HepG2 (cell line): ENCODE measurements at regions not wholly inside any gene's neighbourhood (a gene's known extent, or its start where the extent isn't known, plus 50 kb on each side); places are given as distances from the start of the nearest gene placed in this dataset.

Experiments used
- ATAC-seq: fragments of 200-7000 bp; cut with Tn5 transposase; 3 replicates; pipeline ENCODE4 v1.9.1; 2020; ENCODE audit warnings: mild to moderate bottlenecking, moderate library complexity
- BruUV-seq: library from RNA; stranded (reverse); fragments of 400-500 nt; replicated peaks from 2 replicates; lab custom pipeline; 2021; lab: Mats Ljungman, UMichigan
- CTCF ChIA-PET: fragments of 300-600 bp; formaldehyde crosslinking; extraction: SDS; loops from one replicate; lab custom pipeline; 2021; ENCODE audit warnings: low total read pairs, inconsistent platforms, low intra/inter-chr PET ratio; lab: Yijun Ruan, JAX
- POLR2A ChIA-PET: fragments of 350-600 bp; sonication (Branson Sonifier 250); formaldehyde crosslinking; loops from one replicate; lab custom pipeline; 2020; ENCODE audit warnings: antibody characterized with exemption, inconsistent platforms; lab: Yijun Ruan, JAX
- DNase-seq: peaks from one replicate; pipeline ENCODE4 v3.0.0-alpha.2; 2015; ENCODE audit warnings: low spot score
- FAIRE-seq: peaks from 3 replicates; lab custom pipeline; 2011; peaks lifted over from hg19 to GRCh38; lab: Jason Lieb, UNC
- H2AFZ ChIP-seq: one replicate; pipeline ENCODE4 v1.6.1; 2011; ENCODE audit warnings: low read length, inconsistent platforms
- H3K27ac ChIP-seq: fragments of 300-600 bp; 3 replicates; pipeline ENCODE4 v1.8.0; 2011; ENCODE audit warnings: mixed run types, mild to moderate bottlenecking, mixed read lengths, low read length, inconsistent platforms; ENCODE audit not compliant: insufficient read depth; ENCODE audit errors: extremely low read length
- H3K27me3 ChIP-seq, 2 experiments: fragments of 200-600 bp in 1 of 2; 2 replicates in 1 of 2; 3 replicates in 1 of 2; pipeline versions ENCODE4 v1.6.0 to v1.8.0; 2011; ENCODE audit warnings: low read length in 2 of 2, mild to moderate bottlenecking in 2 of 2, moderate library complexity in 2 of 2, inconsistent platforms in 1 of 2; ENCODE audit not compliant: insufficient read depth in 2 of 2, control insufficient read depth in 1 of 2
- H3K36me3 ChIP-seq, 2 experiments: fragments of 200-600 bp in 1 of 2; replicated peaks in 1 of 2; 2 replicates in 1 of 2; 3 replicates in 1 of 2; pipeline versions ENCODE4 v1.5.1 to v1.8.0; 2011; ENCODE audit warnings: low read length in 2 of 2, inconsistent platforms in 1 of 2; ENCODE audit not compliant: insufficient read depth in 2 of 2, control insufficient read depth in 1 of 2
- H3K4me1 ChIP-seq: 2 replicates; pipeline ENCODE4 v1.5.1; 2012; ENCODE audit warnings: low read length, inconsistent platforms; ENCODE audit not compliant: insufficient read depth
- H3K4me2 ChIP-seq: 2 replicates; pipeline ENCODE4 v1.6.0; 2011; ENCODE audit warnings: low read depth, low read length, inconsistent platforms
- H3K4me3 ChIP-seq, 3 experiments: fragments of 200-600 bp in 1 of 3; sonication (generic), shearing (Covaris generic) in 1 of 3; replicated peaks in 1 of 3; 2 replicates each; pipeline ENCODE4 v1.5.1; 2011 to 2016; ENCODE audit warnings: low read length in 3 of 3, inconsistent platforms in 2 of 3, low read depth in 2 of 3, mild to moderate bottlenecking in 2 of 3, control low read depth in 1 of 3, mixed read lengths in 1 of 3; ENCODE audit not compliant: insufficient read depth in 1 of 3
- H3K79me2 ChIP-seq: one replicate; pipeline ENCODE4 v1.6.1; 2011; ENCODE audit warnings: low read length, inconsistent platforms; ENCODE audit not compliant: insufficient read depth
- H3K9ac ChIP-seq: 2 replicates; pipeline ENCODE4 v1.6.0; 2011; ENCODE audit warnings: mild to moderate bottlenecking, low read depth, low read length, inconsistent platforms; ENCODE audit not compliant: insufficient read depth
- H3K9me3 ChIP-seq: 2 replicates; pipeline ENCODE4 v1.5.1; 2012; ENCODE audit warnings: mild to moderate bottlenecking, low read length
- H4K20me1 ChIP-seq: 2 replicates; pipeline ENCODE4 v1.6.0; 2011; ENCODE audit warnings: inconsistent platforms, mild to moderate bottlenecking, low read length, moderate library complexity; ENCODE audit not compliant: insufficient read depth
- ATF7 ChIP-seq, 2 experiments: fragments of 450-650 bp in 1 of 2; sonication (generic) in 1 of 2; formaldehyde crosslinking in 1 of 2; IDR thresholded peaks; 2 replicates each; pipeline versions ENCODE4 v1.4.0 to v1.6.1; 2016 to 2020; ENCODE audit warnings: antibody characterized with exemption in 1 of 2, mild to moderate bottlenecking in 1 of 2, missing genetic modification reagents in 1 of 2
- CENPX ChIP-seq: sonication (generic); formaldehyde crosslinking; IDR thresholded peaks from 2 replicates; pipeline ENCODE4 v1.9.0; 2021; ENCODE audit warnings: mild to moderate bottlenecking, missing genetic modification reagents, moderate library complexity
- E2F1 ChIP-seq: sonication (generic); formaldehyde crosslinking; IDR thresholded peaks from 2 replicates; pipeline ENCODE4 v1.5.0; 2020; ENCODE audit warnings: missing genetic modification reagents
- FOXC1 ChIP-seq: sonication (generic); formaldehyde crosslinking; IDR thresholded peaks from 2 replicates; pipeline ENCODE4 v1.8.0; 2022; ENCODE audit warnings: mild to moderate bottlenecking, missing genetic modification reagents, borderline replicate concordance
- HMGXB3 ChIP-seq: sonication (generic); formaldehyde crosslinking; IDR thresholded peaks from 2 replicates; pipeline ENCODE4 v1.4.0; 2020; ENCODE audit warnings: missing genetic modification reagents, borderline replicate concordance
- KAT7 ChIP-seq: IDR thresholded peaks from 2 replicates; pipeline ENCODE4 v1.6.1; 2018; ENCODE audit warnings: borderline replicate concordance, missing compliant biosample characterization
- NFE2 ChIP-seq: sonication (generic); formaldehyde crosslinking; IDR thresholded peaks from 2 replicates; pipeline ENCODE4 v1.4.0; 2020; ENCODE audit warnings: missing genetic modification reagents
- PITX1 ChIP-seq: sonication (generic); formaldehyde crosslinking; IDR thresholded peaks from 2 replicates; pipeline ENCODE4 v1.5.1; 2020; ENCODE audit warnings: mild to moderate bottlenecking, missing genetic modification reagents
- RARA ChIP-seq: IDR thresholded peaks from 2 replicates; pipeline ENCODE4 v1.6.1; 2016; ENCODE audit warnings: missing genetic modification reagents, missing compliant biosample characterization
- SATB2 ChIP-seq: sonication (generic); formaldehyde crosslinking; IDR thresholded peaks from 2 replicates; pipeline ENCODE4 v1.5.0; 2020; ENCODE audit warnings: missing genetic modification reagents
- SRSF1 ChIP-seq: fragments of 200-400 bp; formaldehyde crosslinking; optimal IDR thresholded peaks from 2 replicates; pipeline ENCODE3; 2017; ENCODE audit warnings: mild to moderate bottlenecking, low read depth, low read length, moderate library complexity
- TBP ChIP-seq: sonication (generic); formaldehyde crosslinking; IDR thresholded peaks from 2 replicates; pipeline ENCODE4 v1.5.0; 2020; ENCODE audit warnings: missing genetic modification reagents
- THYN1 ChIP-seq: sonication (generic); formaldehyde crosslinking; IDR thresholded peaks from 2 replicates; pipeline ENCODE4 v1.8.1; 2023; ENCODE audit warnings: low read depth, mild to moderate bottlenecking, moderate library complexity, missing genetic modification reagents, borderline replicate concordance
- U2AF2 ChIP-seq: fragments of 200-400 bp; formaldehyde crosslinking; IDR thresholded peaks from 2 replicates; pipeline ENCODE4 v1.6.1; 2017; ENCODE audit warnings: low read depth, mild to moderate bottlenecking, low read length
- ZNF280D ChIP-seq: sonication (generic); formaldehyde crosslinking; IDR thresholded peaks from 2 replicates; pipeline ENCODE4 v1.5.1; 2020; ENCODE audit warnings: mild to moderate bottlenecking, missing genetic modification reagents
- ZNF44 ChIP-seq: sonication (generic); formaldehyde crosslinking; IDR thresholded peaks from 2 replicates; pipeline ENCODE4 v1.5.1; 2020; ENCODE audit warnings: mild to moderate bottlenecking, missing genetic modification reagents
- ZNF615 ChIP-seq: sonication (generic); formaldehyde crosslinking; IDR thresholded peaks from 2 replicates; pipeline ENCODE4 v1.5.0; 2020; ENCODE audit warnings: mild to moderate bottlenecking, missing genetic modification reagents, borderline replicate concordance
- ZNF772 ChIP-seq: sonication (generic); formaldehyde crosslinking; IDR thresholded peaks from 2 replicates; pipeline ENCODE4 v1.5.0; 2020; ENCODE audit warnings: mild to moderate bottlenecking, missing genetic modification reagents
- ZNF878 ChIP-seq: sonication (generic); formaldehyde crosslinking; IDR thresholded peaks from 2 replicates; pipeline ENCODE4 v1.8.1; 2023; ENCODE audit warnings: mild to moderate bottlenecking, missing genetic modification reagents, moderate library complexity
- WGBS: methylation state at CpG from one replicate; pipeline ENCODE4 v1.1.6; 2017; ENCODE audit warnings: low lambda C conversion rate; 5-methylcytosine and 5-hydroxymethylcytosine counted together
- in situ Hi-C: cut with HindIII; loops from 2 replicates; pipeline ENCODE4 v1.10.0; 2017; ENCODE audit warnings: low pct_unique_long_range_greater_than_20kb; ENCODE audit not compliant: extremely low pct_ligation_motif_present
- intact Hi-C: fragments of 100-400 bp; cut with micrococcal nuclease; formaldehyde crosslinking; loops from one replicate; pipeline ENCODE4 v1.10.0; 2022; ENCODE audit not compliant: unreplicated experiment

- 40% methylated on average over 6 of the region's 6 CpGs for WGBS
- ChIA-PET POLR2A (no interaction called here), CTCF (no interaction called here)
- BruUV-seq: no TSS peak
- TF ChIP-seq ZNF44 (CRISPR knock-in tag) (no peak), FOXC1 (CRISPR knock-in tag) (no peak), CENPX (no peak), PITX1 (CRISPR knock-in tag) (no peak), KAT7 (CRISPR knock-in tag) (no peak), E2F1 (CRISPR knock-in tag) (no peak), HMGXB3 (no peak), ATF7 (IDR thresholded peaks at IDR 0.05) (no peak), ATF7 (CRISPR knock-in tag; IDR thresholded peaks at IDR 0.05) (no peak), TBP (CRISPR knock-in tag) (no peak), ZNF878 (CRISPR knock-in tag) (no peak), U2AF2 (no peak), ZNF280D (CRISPR knock-in tag) (no peak), RARA (CRISPR knock-in tag) (no peak), SRSF1 (no peak), ZNF772 (CRISPR knock-in tag) (no peak), ZNF615 (no peak), THYN1 (CRISPR knock-in tag) (no peak), NFE2 (no peak), SATB2 (CRISPR knock-in tag) (no peak)
- intact Hi-C loops: no loop called here
- H4K20me1 ChIP-seq: no peaks in the 10 kb centered on the region
- H3K79me2 ChIP-seq: no peaks in the 10 kb centered on the region
- DNase-seq: no peak
- H3K9ac ChIP-seq: no peak overlapping the region
- in situ Hi-C loops: no loop called here
- no peak overlapping the region for H2AFZ ChIP-seq
- no peaks in the 10 kb centered on the region for H3K36me3 ChIP-seq
- ATAC-seq: no peak
- H3K27ac ChIP-seq: no peak overlapping the region
- no peak overlapping the region for H3K4me2 ChIP-seq
- FAIRE-seq: no peak
- H3K27me3 ChIP-seq: peaks cover 0 to 23% of the 10 kb centered on the region in 2 experiments; a peak in 3 of 5 replicates
- H3K9me3 ChIP-seq: no peaks in the 10 kb centered on the region
- H3K4me1 ChIP-seq: no peaks in the 10 kb centered on the region
- H3K4me3 ChIP-seq: no peak overlapping the region
Measured at GRCh38 chr10:31584876-31585275, 265.9 kb downstream of the ZEB1 start.
